Endothelial cell of umbilical vein (primary cell): ENCODE measurements at regions not wholly inside any gene's neighbourhood (a gene's known extent, or its start where the extent isn't known, plus 50 kb on each side); places are given as distances from the start of the nearest gene placed in this dataset.

Experiments
- BruUV-seq: library from RNA; stranded (reverse); fragments of 400-500 nt; replicated peaks from 2 replicates; lab custom pipeline; 2021; lab: Mats Ljungman, UMichigan
- CTCF ChIA-PET: fragments of 300-600, 350-600 bp; sonication (Branson Sonifier 250); formaldehyde crosslinking; loops from one replicate; lab custom pipeline; 2021; ENCODE audit warnings: antibody characterized with exemption, inconsistent platforms; lab: Charles Lee
- POLR2A ChIA-PET: fragments of 300-600, 350-600 bp; sonication (Branson Sonifier 250); formaldehyde crosslinking; loops from one replicate; lab custom pipeline; 2021; ENCODE audit warnings: antibody characterized with exemption, inconsistent platforms; lab: Charles Lee
- DNase-seq: peaks from one replicate; pipeline ENCODE4 v3.0.0-alpha.2; 2011; ENCODE audit warnings: low read depth, low spot score
- FAIRE-seq: peaks from 2 replicates; lab custom pipeline; 2011; peaks lifted over from hg19 to GRCh38; lab: Jason Lieb, UNC
- H2AFZ ChIP-seq: 2 replicates; pipeline ENCODE4 v1.6.0; 2012; ENCODE audit warnings: low read depth, low read length, control low read depth, inconsistent platforms
- H3K27ac ChIP-seq: 2 replicates; pipeline ENCODE4 v1.5.1; 2011; ENCODE audit warnings: low read depth, mild to moderate bottlenecking, control low read depth, low read length, moderate library complexity; ENCODE audit not compliant: insufficient read depth
- H3K27me3 ChIP-seq, 2 experiments: 2 replicates each; pipeline versions ENCODE4 v1.6.0 to v1.6.1; 2011; ENCODE audit warnings: low read length in 2 of 2, mixed read lengths in 1 of 2; ENCODE audit not compliant: control insufficient read depth in 2 of 2, insufficient read depth in 2 of 2
- H3K36me3 ChIP-seq, 2 experiments: 2 replicates in 1 of 2; 3 replicates in 1 of 2; pipeline ENCODE4 v1.5.1; 2011; ENCODE audit warnings: low read length in 2 of 2, mild to moderate bottlenecking in 1 of 2, moderate library complexity in 1 of 2; ENCODE audit not compliant: control insufficient read depth in 2 of 2, insufficient read depth in 2 of 2; ENCODE audit errors: extremely low read depth in 1 of 2
- H3K4me1 ChIP-seq: 3 replicates; pipeline ENCODE4 v1.5.1; 2011; ENCODE audit warnings: mild to moderate bottlenecking, low read length; ENCODE audit not compliant: control insufficient read depth, insufficient read depth; ENCODE audit errors: extremely low read depth
- H3K4me2 ChIP-seq: 2 replicates; pipeline ENCODE4 v1.6.1; 2011; ENCODE audit warnings: low read length, control low read depth, mixed read lengths; ENCODE audit not compliant: insufficient read depth
- H3K4me3 ChIP-seq, 3 experiments: fragments of 200-600 bp in 1 of 3; sonication (generic), shearing (Covaris generic) in 1 of 3; replicated peaks in 1 of 3; 2 replicates each; pipeline ENCODE4 v1.5.1; 2011 to 2016; ENCODE audit warnings: control low read depth in 3 of 3, low read length in 3 of 3, mild to moderate bottlenecking in 2 of 3, inconsistent platforms in 1 of 3, low read depth in 1 of 3, moderate library complexity in 1 of 3; ENCODE audit not compliant: insufficient read depth in 1 of 3
- H3K79me2 ChIP-seq: 2 replicates; pipeline ENCODE4 v1.6.0; 2012; ENCODE audit warnings: low read length, inconsistent platforms; ENCODE audit not compliant: control insufficient read depth, insufficient read depth
- H3K9ac ChIP-seq: replicated peaks from 2 replicates; pipeline ENCODE3; 2011; ENCODE audit warnings: low read length, control low read depth; ENCODE audit not compliant: insufficient read depth; ENCODE audit errors: extremely low read depth
- H3K9me1 ChIP-seq: replicated peaks from 3 replicates; pipeline ENCODE4 v1.6.0; 2011; ENCODE audit warnings: mild to moderate bottlenecking, low read length; ENCODE audit not compliant: control insufficient read depth, insufficient read depth; ENCODE audit errors: extremely low read depth
- H3K9me3 ChIP-seq: replicated peaks from 2 replicates; pipeline ENCODE4 v1.5.1; 2012; ENCODE audit warnings: low read length, inconsistent platforms; ENCODE audit not compliant: control insufficient read depth, insufficient read depth
- H4K20me1 ChIP-seq: replicated peaks from 2 replicates; pipeline ENCODE3; 2011; ENCODE audit warnings: mild to moderate bottlenecking, low read length; ENCODE audit not compliant: control insufficient read depth, insufficient read depth; ENCODE audit errors: extremely low read depth
- CTCF ChIP-seq, 2 donors: IDR thresholded peaks; 1 replicate in 1 of 2; 2 replicates in 1 of 2; pipeline ENCODE4 v1.5.1; 2011; ENCODE audit warnings: low read length in 2 of 2, mild to moderate bottlenecking in 2 of 2, moderate library complexity in 2 of 2, control low read depth in 1 of 2, inconsistent platforms in 1 of 2, low read depth in 1 of 2; ENCODE audit not compliant: insufficient read depth in 1 of 2; ENCODE audit errors: extremely low read depth in 1 of 2
- EZH2 ChIP-seq: IDR thresholded peaks from 2 replicates; pipeline ENCODE4 v1.6.1; 2012; ENCODE audit warnings: borderline replicate concordance, low read depth, mild to moderate bottlenecking, moderate library complexity, low read length, inconsistent platforms; ENCODE audit not compliant: severe bottlenecking
- FOS ChIP-seq: IDR thresholded peaks from 2 replicates; pipeline ENCODE4 v1.6.1; 2011; ENCODE audit warnings: mild to moderate bottlenecking, low read length, moderate library complexity, borderline replicate concordance; ENCODE audit not compliant: insufficient read depth
- GATA2 ChIP-seq: IDR thresholded peaks from 2 replicates; pipeline ENCODE4 v1.7.0; 2011; ENCODE audit warnings: low read depth, mild to moderate bottlenecking, moderate library complexity, mixed read lengths, low read length; ENCODE audit not compliant: insufficient read length, insufficient read depth
- JUN ChIP-seq: IDR thresholded peaks from 2 replicates; pipeline ENCODE4 v1.6.1; 2011; ENCODE audit warnings: borderline replicate concordance, low read depth; ENCODE audit not compliant: insufficient read length, insufficient read depth
- MAX ChIP-seq: IDR thresholded peaks from 2 replicates; pipeline ENCODE4 v1.6.1; 2011; ENCODE audit not compliant: insufficient read depth, insufficient read length
- MYC ChIP-seq: IDR thresholded peaks from one replicate; pipeline ENCODE4 v1.6.1; 2011; ENCODE audit warnings: mild to moderate bottlenecking, low read depth, low read length
- POLR2A ChIP-seq: IDR thresholded peaks from 2 replicates; pipeline ENCODE4 v1.6.1; 2012; ENCODE audit warnings: low read depth, mild to moderate bottlenecking, control low read depth, low read length
- POLR2AphosphoS5 ChIP-seq: IDR thresholded peaks from 2 replicates; pipeline ENCODE4 v1.6.1; 2012; ENCODE audit warnings: low read depth, mild to moderate bottlenecking, control low read depth, low read length, moderate library complexity; ENCODE audit not compliant: insufficient read depth
- dilution Hi-C: fragments of 300-500 bp; cut with MboI; formaldehyde crosslinking; loops from one replicate; pipeline ENCODE4 v1.15.0; 2019; ENCODE audit warnings: low sequenced_read_pairs; ENCODE audit not compliant: extremely low pct_ligation_motif_present
- intact Hi-C: fragments of 100-400 bp; cut with micrococcal nuclease; formaldehyde crosslinking; loops from one replicate; pipeline ENCODE4 v1.10.0; 2022

DNA sequence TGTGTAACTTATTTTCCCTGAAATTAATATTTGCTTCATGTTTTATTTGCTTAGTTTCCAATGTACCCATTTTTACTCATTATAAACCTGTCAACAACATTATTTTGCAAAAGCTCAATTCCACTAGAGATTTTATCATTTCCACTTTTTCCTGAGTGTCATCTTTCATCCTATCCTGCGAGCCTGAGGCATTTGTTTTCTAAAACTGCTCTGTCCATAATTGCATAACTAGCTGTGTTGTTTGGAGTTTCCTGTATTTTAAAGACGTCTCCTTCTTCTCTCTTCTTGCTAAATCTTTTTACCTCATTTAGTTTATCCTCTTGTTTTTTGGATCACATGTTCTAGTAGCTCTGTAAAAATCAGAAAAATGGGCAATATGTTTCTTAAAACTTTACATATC is 332.7 kb upstream of the NOVA1 start:
- dilution Hi-C loops, result no loop called here
- ChIA-PET CTCF (interaction anchor here (2.8 kb wide), 1 partner anchor 14 kb away, joined by 14 read pairs; no protein-coding TSS in a partner anchor), POLR2A (no interaction called here)
- intact Hi-C loops, result no loop called here
- Histone ChIP-seq H4K20me1 (no peaks in the 10 kb centered on the region), H3K9me1 (no peaks in the 10 kb centered on the region), H2AFZ (no peak overlapping the region), H3K4me1 (no peaks in the 10 kb centered on the region), H3K27me3 (peaks cover 0 to 5% of the 10 kb centered on the region in 2 experiments), H3K27ac (no peak overlapping the region), H3K79me2 (no peaks in the 10 kb centered on the region), H3K9me3 (no peaks in the 10 kb centered on the region), H3K36me3 (no peaks in the 10 kb centered on the region), H3K9ac (no peak overlapping the region), H3K4me3 (no peak overlapping the region), H3K4me2 (no peak overlapping the region)
- no peak for TF ChIP-seq POLR2A
- TF ChIP-seq GATA2, result no peak
- TF ChIP-seq FOS, result no peak
- TF ChIP-seq MYC, result no peak
- no peak for TF ChIP-seq MAX
- TF ChIP-seq POLR2AphosphoS5, result no peak
- TF ChIP-seq CTCF (IDR thresholded peaks at IDR 0.05; ENCODE audit: extremely low read depth in 1 of 2, insufficient read depth in 1 of 2, low read depth in 1 of 2, low read length in 2 of 2), result no peak
- no peak for TF ChIP-seq EZH2
- no peak for TF ChIP-seq JUN
- DNase-seq (no peak), FAIRE-seq (no peak)
- no TSS peak for BruUV-seq
